Suprapubic skin (tissue), 4 donors: ENCODE measurements at regions not wholly inside any gene's neighbourhood (a gene's known extent, or its start where the extent isn't known, plus 50 kb on each side); places are given as distances from the start of the nearest gene placed in this dataset.

Experiments
- DNase-seq, 2 donors: peaks; one replicate each; pipeline ENCODE4 v3.0.0-alpha.2; 2019; ENCODE audit warnings: low spot score in 2 of 2
- H3K27ac ChIP-seq: fragments of 200-600 bp; sonication (generic); one replicate; pipeline ENCODE4 v1.5.1; 2019
- H3K27me3 ChIP-seq: fragments of 200-600 bp; sonication (generic); one replicate; pipeline ENCODE4 v1.5.1; 2019
- H3K36me3 ChIP-seq: fragments of 200-600 bp; sonication (generic); one replicate; pipeline ENCODE4 v1.5.1; 2019
- H3K4me1 ChIP-seq: fragments of 200-600 bp; sonication (generic); one replicate; pipeline ENCODE4 v1.5.1; 2019
- H3K4me3 ChIP-seq: fragments of 200-600 bp; sonication (generic); one replicate; pipeline ENCODE4 v1.5.1; 2019; ENCODE audit warnings: mild to moderate bottlenecking
- H3K9me3 ChIP-seq: fragments of 200-600 bp; sonication (generic); one replicate; pipeline ENCODE4 v1.5.1; 2019
- EP300 ChIP-seq: sonication (generic); formaldehyde crosslinking; IDR thresholded peaks from one replicate; pipeline ENCODE4 v1.6.1; 2017; ENCODE audit warnings: antibody characterized with exemption
- POLR2A ChIP-seq, 2 donors: fragments of 450-650 bp; IDR thresholded peaks; one replicate each; pipeline ENCODE4 v1.6.1; 2017; ENCODE audit warnings: antibody characterized with exemption in 2 of 2, mild to moderate bottlenecking in 2 of 2, moderate library complexity in 2 of 2
- POLR2AphosphoS5 ChIP-seq, 3 donors: sonication (generic); formaldehyde crosslinking; IDR thresholded peaks; one replicate each; pipeline ENCODE4 v1.6.1; 2017; ENCODE audit warnings: antibody characterized with exemption in 3 of 3
- WGBS: methylation state at CpG from one replicate; pipeline ENCODE4 v1.1.5; 2018; 5-methylcytosine and 5-hydroxymethylcytosine counted together
- TF ChIP-seq, protein P1 (sequence below), 2 donors: fragments of 200-600 bp in 1 of 2; fragments of 450-650 bp in 1 of 2; sonication (generic) in 1 of 2; IDR thresholded peaks; one replicate each; pipeline ENCODE4 v1.5.1; 2016 to 2019; ENCODE audit warnings: antibody characterized with exemption in 2 of 2, mild to moderate bottlenecking in 1 of 2, moderate library complexity in 1 of 2

DNA sequence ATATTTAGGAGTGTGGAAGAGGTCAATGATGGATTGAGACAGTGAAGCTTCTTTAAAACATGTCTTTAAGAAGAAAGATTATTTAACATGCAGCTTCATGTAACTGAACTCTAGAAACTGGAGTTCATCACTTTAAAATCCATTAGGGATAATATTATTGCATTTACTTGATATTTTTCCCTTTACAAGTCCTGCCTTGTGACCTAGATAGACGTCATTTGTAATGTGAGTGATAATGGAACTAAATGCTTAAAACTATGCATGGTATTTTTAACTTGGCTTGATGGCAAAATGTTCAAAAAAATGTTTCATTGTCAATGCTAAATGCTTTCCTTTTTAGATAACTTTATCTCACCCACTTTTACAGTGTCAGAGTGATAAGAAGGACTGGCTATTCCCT is 723.7 kb downstream of the RWDD3 start:
- Histone ChIP-seq H3K27me3 (no peaks in the 10 kb centered on the region), H3K9me3 (no peaks in the 10 kb centered on the region), H3K36me3 (no peaks in the 10 kb centered on the region), H3K4me3 (no peak overlapping the region), H3K27ac (no peak overlapping the region), H3K4me1 (peaks cover 4% of the 10 kb centered on the region)
- 16% methylated on average over 1 of the region's 1 CpG for WGBS
- no peak for TF ChIP-seq POLR2A (IDR thresholded peaks at IDR 0.05)
- TF ChIP-seq POLR2AphosphoS5 (IDR thresholded peaks at IDR 0.05) = no peak
- no peak for TF ChIP-seq EP300
- TF ChIP-seq, protein P1, sequence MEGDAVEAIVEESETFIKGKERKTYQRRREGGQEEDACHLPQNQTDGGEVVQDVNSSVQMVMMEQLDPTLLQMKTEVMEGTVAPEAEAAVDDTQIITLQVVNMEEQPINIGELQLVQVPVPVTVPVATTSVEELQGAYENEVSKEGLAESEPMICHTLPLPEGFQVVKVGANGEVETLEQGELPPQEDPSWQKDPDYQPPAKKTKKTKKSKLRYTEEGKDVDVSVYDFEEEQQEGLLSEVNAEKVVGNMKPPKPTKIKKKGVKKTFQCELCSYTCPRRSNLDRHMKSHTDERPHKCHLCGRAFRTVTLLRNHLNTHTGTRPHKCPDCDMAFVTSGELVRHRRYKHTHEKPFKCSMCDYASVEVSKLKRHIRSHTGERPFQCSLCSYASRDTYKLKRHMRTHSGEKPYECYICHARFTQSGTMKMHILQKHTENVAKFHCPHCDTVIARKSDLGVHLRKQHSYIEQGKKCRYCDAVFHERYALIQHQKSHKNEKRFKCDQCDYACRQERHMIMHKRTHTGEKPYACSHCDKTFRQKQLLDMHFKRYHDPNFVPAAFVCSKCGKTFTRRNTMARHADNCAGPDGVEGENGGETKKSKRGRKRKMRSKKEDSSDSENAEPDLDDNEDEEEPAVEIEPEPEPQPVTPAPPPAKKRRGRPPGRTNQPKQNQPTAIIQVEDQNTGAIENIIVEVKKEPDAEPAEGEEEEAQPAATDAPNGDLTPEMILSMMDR (IDR thresholded peaks at IDR 0.05) = no peak
- no peak for DNase-seq

DNA sequence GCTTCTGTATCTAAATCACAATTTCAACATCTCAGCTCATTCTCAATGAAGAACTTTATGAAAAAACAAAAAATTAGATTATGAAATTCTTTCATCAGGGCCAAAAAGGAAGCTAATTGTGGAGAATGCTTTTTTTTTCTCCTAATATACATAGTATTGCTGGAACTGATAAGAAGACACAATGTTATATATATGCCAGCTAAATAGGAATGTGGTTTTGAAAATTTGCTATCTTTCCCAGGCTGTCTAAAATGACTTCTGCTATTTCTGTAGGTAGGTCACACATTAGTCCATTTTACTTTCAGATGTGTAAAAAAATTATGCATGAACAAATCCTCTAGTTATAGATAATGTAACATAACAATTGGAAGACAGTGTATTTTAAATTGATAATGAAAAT is 732.9 kb downstream of the RWDD3 start:
- Histone ChIP-seq H3K27me3 (no peaks in the 10 kb centered on the region), H3K27ac (no peak overlapping the region), H3K36me3 (no peaks in the 10 kb centered on the region), H3K9me3 (no peaks in the 10 kb centered on the region), H3K4me1 (no peaks in the 10 kb centered on the region), H3K4me3 (no peak overlapping the region)
- TF ChIP-seq POLR2A (IDR thresholded peaks at IDR 0.05) (no peak), POLR2AphosphoS5 (IDR thresholded peaks at IDR 0.05) (no peak), EP300 (no peak)
- TF ChIP-seq, protein P1 (IDR thresholded peaks at IDR 0.05) = no peak
- no peak for DNase-seq

- no peak for DNase-seq
- TF ChIP-seq POLR2A (IDR thresholded peaks at IDR 0.05) (no peak), EP300 (no peak), POLR2AphosphoS5 (IDR thresholded peaks at IDR 0.05) (no peak)
- TF ChIP-seq, protein P1 (IDR thresholded peaks at IDR 0.05) = no peak
- H3K27me3 ChIP-seq = no peaks in the 10 kb centered on the region
- no peaks in the 10 kb centered on the region for H3K9me3 ChIP-seq
- no peaks in the 10 kb centered on the region for H3K4me1 ChIP-seq
- H3K36me3 ChIP-seq = no peaks in the 10 kb centered on the region
- H3K4me3 ChIP-seq = no peak overlapping the region
- no peak overlapping the region for H3K27ac ChIP-seq
Observed at GRCh38 chr1:95974586-95974985, 740.6 kb downstream of the RWDD3 start.

DNA sequence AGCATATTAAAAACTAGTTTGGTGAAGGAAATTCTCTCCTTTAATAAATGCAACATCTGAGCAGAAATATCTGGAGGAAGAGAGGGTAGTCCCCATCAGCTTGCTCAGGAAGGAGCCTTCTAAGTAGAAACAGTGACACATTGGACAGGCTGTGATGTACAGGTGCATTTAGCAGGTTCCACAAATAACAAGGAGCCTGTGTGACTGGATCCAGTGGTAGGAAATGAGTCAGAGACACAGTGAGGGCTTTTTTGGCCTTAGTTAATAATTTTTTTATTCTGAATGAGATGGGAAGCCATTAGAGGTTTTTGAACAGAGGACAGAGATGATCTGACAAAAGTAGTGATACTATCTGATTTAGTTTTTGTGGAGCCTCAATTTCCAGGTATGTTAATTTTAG is 738.9 kb upstream of the PTBP2 start:
- H3K27me3 ChIP-seq = no peaks in the 10 kb centered on the region
- H3K4me1 ChIP-seq = no peaks in the 10 kb centered on the region
- no peaks in the 10 kb centered on the region for H3K9me3 ChIP-seq
- no peak overlapping the region for H3K4me3 ChIP-seq
- no peaks in the 10 kb centered on the region for H3K36me3 ChIP-seq
- TF ChIP-seq POLR2AphosphoS5 (IDR thresholded peaks at IDR 0.05) (no peak), POLR2A (IDR thresholded peaks at IDR 0.05) (no peak), EP300 (no peak)
- TF ChIP-seq, protein P1 (IDR thresholded peaks at IDR 0.05) = no peak
- no peak overlapping the region for H3K27ac ChIP-seq
- no peak for DNase-seq

GRCh38 chr1:95983831-95984230 is 737.8 kb upstream of the PTBP2 start:
- H3K4me1 ChIP-seq = no peaks in the 10 kb centered on the region
- no peak for DNase-seq
- H3K27ac ChIP-seq = no peak overlapping the region
- no peaks in the 10 kb centered on the region for H3K36me3 ChIP-seq
- H3K4me3 ChIP-seq = no peak overlapping the region
- H3K9me3 ChIP-seq = no peaks in the 10 kb centered on the region
- H3K27me3 ChIP-seq = no peaks in the 10 kb centered on the region
- TF ChIP-seq, protein P1 (IDR thresholded peaks at IDR 0.05) = no peak
- TF ChIP-seq POLR2AphosphoS5 (IDR thresholded peaks at IDR 0.05) (no peak), POLR2A (IDR thresholded peaks at IDR 0.05) (no peak), EP300 (no peak)
